HCT116 (cell line): ENCODE measurements at regions not wholly inside any gene's neighbourhood (a gene's known extent, or its start where the extent isn't known, plus 50 kb on each side); places are given as distances from the start of the nearest gene placed in this dataset.

Experiments used
- ATAC-seq: fragments of 200-7000 bp; cut with Tn5 transposase; 2 replicates; pipeline ENCODE4 v1.9.1; 2020; ENCODE audit warnings: mild to moderate bottlenecking, moderate library complexity
- BruUV-seq: library from RNA; stranded (reverse); fragments of 400-500 nt; replicated peaks from 2 replicates; lab custom pipeline; 2021; lab: Mats Ljungman, UMichigan
- CTCF ChIA-PET: fragments of 300-600 bp; sonication (Branson Sonifier 250); formaldehyde crosslinking; loops from one replicate; lab custom pipeline; 2021; ENCODE audit warnings: antibody characterized with exemption; lab: Charles Lee
- POLR2A ChIA-PET: fragments of 300-600, 350-600 bp; sonication (Branson Sonifier 250); formaldehyde crosslinking; loops from one replicate; lab custom pipeline; 2021; ENCODE audit warnings: antibody characterized with exemption; lab: Charles Lee
- RAD21 ChIA-PET, 2 experiments: fragments of 300-600 bp; sonication (Branson Sonifier 250); formaldehyde crosslinking; loops; one replicate each; lab custom pipeline; 2023; ENCODE audit warnings: low total read pairs in 2 of 2; ENCODE audit not compliant: uncharacterized antibody in 2 of 2, unreplicated experiment in 2 of 2, low non-redundant PET in 1 of 2; lab: Charles Lee
- DNase-seq: peaks from one replicate; pipeline ENCODE4 v3.0.0-alpha.2; 2010; ENCODE audit warnings: low read depth, low spot score
- H2AFZ ChIP-seq: fragments of 200-600 bp; shearing (Covaris generic), sonication (generic); 2 replicates; pipeline ENCODE4 v1.6.1; 2017; ENCODE audit warnings: low read depth, mixed run types, mixed read lengths, antibody characterized with exemption, low read length; ENCODE audit not compliant: poor library complexity, severe bottlenecking
- H3K27ac ChIP-seq: 2 replicates; pipeline ENCODE4 v1.5.1; 2012; ENCODE audit warnings: low read depth, low read length
- H3K27me3 ChIP-seq: fragments of 200-600 bp; sonication (generic); 2 replicates; pipeline ENCODE4 v1.6.1; 2016; ENCODE audit warnings: mixed run types, low read length, mixed read lengths; ENCODE audit not compliant: insufficient read depth
- H3K36me3 ChIP-seq, 2 experiments: fragments of 200-500 bp in 1 of 2; fragments of 200-600 bp in 1 of 2; sonication (Bioruptor generic) in 1 of 2; sonication (generic) in 1 of 2; 2 replicates each; pipeline versions ENCODE4 v1.5.1 to v1.6.1; 2014 to 2016; ENCODE audit warnings: low read length in 2 of 2, inconsistent platforms in 1 of 2, mixed read lengths in 1 of 2, mixed run types in 1 of 2; ENCODE audit not compliant: insufficient read depth in 2 of 2, control insufficient read depth in 1 of 2
- H3K4me1 ChIP-seq, 2 experiments: fragments of 200-600 bp in 1 of 2; sonication (generic) in 1 of 2; 2 replicates each; pipeline versions ENCODE4 v1.5.1 to v1.6.1; 2012 to 2017; ENCODE audit warnings: low read length in 2 of 2, inconsistent platforms in 1 of 2, mild to moderate bottlenecking in 1 of 2, mixed read lengths in 1 of 2, mixed run types in 1 of 2, moderate library complexity in 1 of 2; ENCODE audit not compliant: insufficient read depth in 2 of 2, control insufficient read depth in 1 of 2
- H3K4me2 ChIP-seq: fragments of 200-600 bp; sonication (generic); 2 replicates; pipeline ENCODE4 v1.6.1; 2017; ENCODE audit warnings: mixed run types, low read length, mixed read lengths
- H3K4me3 ChIP-seq, 2 experiments: fragments of 200-600 bp in 1 of 2; sonication (generic) in 1 of 2; replicated peaks in 1 of 2; 2 replicates each; pipeline ENCODE4 v1.5.1; 2011 to 2016; ENCODE audit warnings: low read length in 2 of 2, control low read depth in 1 of 2, low read depth in 1 of 2, mild to moderate bottlenecking in 1 of 2, mixed read lengths in 1 of 2, mixed run types in 1 of 2
- H3K79me2 ChIP-seq: fragments of 200-600 bp; sonication (generic); 2 replicates; pipeline ENCODE4 v1.6.1; 2017; ENCODE audit warnings: mild to moderate bottlenecking, mixed run types, low read length, moderate library complexity, mixed read lengths; ENCODE audit not compliant: insufficient read depth
- H3K9ac ChIP-seq: fragments of 200-600 bp; sonication (generic); 2 replicates; pipeline ENCODE4 v1.6.1; 2016; ENCODE audit warnings: low read length, mixed read lengths
- H3K9me2 ChIP-seq: fragments of 200-600 bp; sonication (generic), shearing (Covaris generic); 2 replicates; pipeline ENCODE4 v1.6.1; 2017; ENCODE audit warnings: mixed run types, mild to moderate bottlenecking, moderate library complexity; ENCODE audit not compliant: insufficient read depth
- H3K9me3 ChIP-seq, 2 experiments: fragments of 200-500 bp in 1 of 2; fragments of 200-600 bp in 1 of 2; sonication (Bioruptor generic) in 1 of 2; sonication (generic) in 1 of 2; 2 replicates each; pipeline ENCODE4 v1.6.1; 2014 to 2017; ENCODE audit warnings: low read length in 2 of 2, mixed read lengths in 2 of 2, inconsistent platforms in 1 of 2, low read depth in 1 of 2, mild to moderate bottlenecking in 1 of 2, mixed run types in 1 of 2, moderate library complexity in 1 of 2; ENCODE audit not compliant: control insufficient read depth in 1 of 2, insufficient read depth in 1 of 2
- H4K20me1 ChIP-seq: fragments of 200-600 bp; sonication (generic), shearing (Covaris generic); 2 replicates; pipeline ENCODE4 v1.6.1; 2017; ENCODE audit warnings: mixed run types, mild to moderate bottlenecking, moderate library complexity; ENCODE audit not compliant: insufficient read depth
- CBX3 ChIP-seq: IDR thresholded peaks from 2 replicates; pipeline ENCODE4 v1.6.1; 2012; ENCODE audit warnings: low read depth
- CTCF ChIP-seq, 3 experiments: fragments of 200-600 bp in 1 of 3; sonication (generic) in 1 of 3; IDR thresholded peaks in 2 of 3; conservative IDR thresholded peaks in 1 of 3; 2 replicates each; pipeline ENCODE4 v1.5.1; 2012 to 2017; ENCODE audit warnings: low read depth in 2 of 3, low read length in 2 of 3, antibody characterized with exemption in 1 of 3, borderline replicate concordance in 1 of 3, control low read depth in 1 of 3, mild to moderate bottlenecking in 1 of 3, mixed read lengths in 1 of 3, mixed run types in 1 of 3, moderate library complexity in 1 of 3; ENCODE audit not compliant: insufficient read depth in 1 of 3
- FOSL1 ChIP-seq: IDR thresholded peaks from 2 replicates; pipeline ENCODE4 v1.6.1; 2012; ENCODE audit warnings: low read depth
- MAX ChIP-seq: IDR thresholded peaks from 2 replicates; pipeline ENCODE4 v1.6.1; 2012
- RAD21 ChIP-seq: IDR thresholded peaks from 2 replicates; pipeline ENCODE4 v1.6.1; 2012; ENCODE audit warnings: low read depth, mild to moderate bottlenecking
- SP1 ChIP-seq: IDR thresholded peaks from 2 replicates; pipeline ENCODE4 v1.6.1; 2012; ENCODE audit warnings: low read depth
- TCF7L2 ChIP-seq: IDR thresholded peaks from 2 replicates; pipeline ENCODE4 v1.7.0; 2011; ENCODE audit warnings: borderline replicate concordance, inconsistent platforms; ENCODE audit not compliant: insufficient read depth, insufficient read length; ENCODE audit errors: extremely low read depth
- YY1 ChIP-seq: IDR thresholded peaks from 2 replicates; pipeline ENCODE4 v1.6.1; 2011; ENCODE audit warnings: low read length, low read depth, moderate library complexity, mild to moderate bottlenecking; ENCODE audit not compliant: insufficient replicate concordance; ENCODE audit errors: extremely low read depth
- ZBTB33 ChIP-seq: IDR thresholded peaks from 2 replicates; pipeline ENCODE4 v1.6.1; 2011; ENCODE audit warnings: mild to moderate bottlenecking, low read length, moderate library complexity; ENCODE audit not compliant: insufficient replicate concordance; ENCODE audit errors: extremely low read depth
- ZFX ChIP-seq: fragments of 450-650 bp; IDR thresholded peaks from 2 replicates; pipeline ENCODE4 v1.6.1; 2017
- intact Hi-C: fragments of 100-400 bp; cut with micrococcal nuclease; formaldehyde crosslinking; loops from 2 replicates; pipeline ENCODE4 v1.10.0; 2022

DNA sequence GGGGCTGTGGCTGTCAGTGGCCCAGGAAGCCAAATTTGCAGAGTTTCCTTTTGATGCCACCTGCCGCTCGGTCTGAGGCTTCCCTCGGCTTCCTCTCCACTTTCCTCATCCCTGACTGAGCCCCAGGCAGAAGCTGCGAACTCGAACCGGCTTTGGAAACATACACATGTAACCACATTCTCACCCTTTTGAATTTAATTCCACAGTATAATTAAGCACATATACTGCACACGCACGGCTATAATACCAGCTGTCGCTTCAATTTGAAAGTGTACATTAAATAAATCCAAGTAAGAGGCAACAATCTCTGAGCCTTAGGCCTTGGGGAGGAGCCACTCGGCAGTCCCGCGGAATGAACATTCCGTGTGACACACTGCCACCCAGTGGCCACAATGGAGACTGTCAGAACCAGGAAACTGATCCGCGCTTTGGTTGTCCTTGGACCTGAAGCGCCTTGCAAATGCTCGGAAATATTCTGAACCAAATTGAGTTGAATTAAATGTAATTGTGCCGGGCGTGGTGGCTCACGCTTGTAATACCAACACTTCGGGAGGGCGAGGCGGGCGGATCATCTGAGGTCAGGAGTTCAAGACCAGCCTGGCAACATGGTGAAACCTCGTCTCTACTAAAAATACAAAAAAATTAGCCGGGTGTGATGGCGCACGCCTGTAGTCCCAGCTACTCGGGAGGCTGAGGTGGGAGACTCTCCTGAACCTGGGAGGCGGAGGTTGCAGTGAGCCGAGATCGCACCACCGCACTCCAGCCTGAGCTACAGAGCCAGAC lies 117.9 kb upstream of the TMPO start:
- Histone ChIP-seq H3K27me3 (no peaks in the 10 kb centered on the region), H3K9me3 (no peaks in the 10 kb centered on the region), H2AFZ (peak overlapping the region; percentile 97), H3K27ac (peak overlapping the region; percentile 51), H3K4me3 (peak overlapping the region; percentile 14 to 52), H3K9ac (peak overlapping the region; percentile 29), H3K9me2 (no peaks in the 10 kb centered on the region), H3K4me2 (peak overlapping the region; percentile 83), H3K4me1 (peaks cover 48 to 57% of the 10 kb centered on the region in 2 experiments), H3K79me2 (no peaks in the 10 kb centered on the region), H4K20me1 (no peaks in the 10 kb centered on the region), H3K36me3 (no peaks in the 10 kb centered on the region)
- ChIA-PET RAD21 (interaction anchor here (0.7 to 0.9 kb wide), 2 partner anchors 393 to 601 kb away, joined by 3 to 4 read pairs; no protein-coding TSS in a partner anchor), CTCF (interaction anchor here (0.7 to 2.1 kb wide), 5 partner anchors 19 to 1410 kb away, joined by 3 to 7 read pairs (median 5); partner anchors contain the start of gene TMPO), POLR2A (no interaction called here)
- no TSS peak for BruUV-seq
- ATAC-seq (peak; percentile 72), DNase-seq (peak; percentile 80)
- intact Hi-C loops = loop anchor here (2.0 to 5.0 kb wide), 3 partner anchors 1249 to 1820 kb away; no protein-coding TSS in a partner anchor
- TF ChIP-seq CBX3 = peak; percentile 61; the same call in 1 of the 2 replicates
- TF ChIP-seq ZBTB33 = no peak
- TF ChIP-seq ZFX = 0 out of 2 replicates have a peak, but pooled peaks have one; percentile 14
- TF ChIP-seq FOSL1 = no peak
- TF ChIP-seq RAD21 = peak; percentile 90
- TF ChIP-seq MAX = peak; percentile 42; the same call in 1 of the 2 replicates
- peak; percentile 23 for TF ChIP-seq YY1
- TF ChIP-seq CTCF (IDR thresholded peaks at IDR 0.05 in 2 of 3, conservative IDR thresholded peaks at IDR 0.05 in 1 of 3; ENCODE audit: borderline replicate concordance in 1 of 3, insufficient read depth in 1 of 3, low read depth in 2 of 3, low read length in 2 of 3) = peak; percentile 81 to 91 (median 88)
- peak; percentile 46 for TF ChIP-seq TCF7L2
- no peak for TF ChIP-seq SP1
